ENCODE measurements at regions not wholly inside any gene's neighbourhood (a gene's known extent, or its start where the extent isn't known, plus 50 kb on each side); places are given as distances from the start of the nearest gene placed in this dataset.

- no peak for TF ChIP-seq POLR2A (IDR thresholded peaks at IDR 0.05; ENCODE audit: low read depth, low read length)
- no peak for TF ChIP-seq POLR2AphosphoS5 (IDR thresholded peaks at IDR 0.05; ENCODE audit: low read depth, low read length)
- no peak for TF ChIP-seq PAX5 (IDR thresholded peaks at IDR 0.05; ENCODE audit: insufficient read depth, low read length, severe bottlenecking)
- TF ChIP-seq TAF1 (IDR thresholded peaks at IDR 0.05; ENCODE audit: low read depth, low read length): no peak
- TF ChIP-seq SPI1 (IDR thresholded peaks at IDR 0.05; ENCODE audit: low read depth, low read length): no peak
These were observed 577.4 kb upstream of the ANKRD30A start for GRCh38 chr10:36547965-36548364.

Measured in GM12891 (cell line).